GM13976 (cell line): ENCODE measurements at regions not wholly inside any gene's neighbourhood (a gene's known extent, or its start where the extent isn't known, plus 50 kb on each side); places are given as distances from the start of the nearest gene placed in this dataset.
"Not testable (repeated sequence)": the region's sequence is repeated elsewhere in the genome, so short reads cannot be mapped to it uniquely, and the experiment has no call there.

Experiments used
- DNase-seq: peaks from one replicate; pipeline ENCODE4 v3.0.0; 2012; ENCODE audit warnings: low spot score
- in situ Hi-C: fragments of 300-500 bp; cut with MboI; formaldehyde crosslinking; loops from one replicate; pipeline ENCODE4 v1.12.0; 2022; ENCODE audit warnings: low sequenced_read_pairs, mixed read lengths, inconsistent platforms; ENCODE audit not compliant: unreplicated experiment
- TF ChIP-seq, protein P1 (sequence below): IDR thresholded peaks from 2 replicates; pipeline ENCODE4 v1.5.1; 2012; ENCODE audit warnings: borderline replicate concordance, mild to moderate bottlenecking; ENCODE audit not compliant: insufficient read depth; ENCODE audit errors: extremely low read depth, missing control alignments, control extremely low read depth

- TF ChIP-seq, protein P1, sequence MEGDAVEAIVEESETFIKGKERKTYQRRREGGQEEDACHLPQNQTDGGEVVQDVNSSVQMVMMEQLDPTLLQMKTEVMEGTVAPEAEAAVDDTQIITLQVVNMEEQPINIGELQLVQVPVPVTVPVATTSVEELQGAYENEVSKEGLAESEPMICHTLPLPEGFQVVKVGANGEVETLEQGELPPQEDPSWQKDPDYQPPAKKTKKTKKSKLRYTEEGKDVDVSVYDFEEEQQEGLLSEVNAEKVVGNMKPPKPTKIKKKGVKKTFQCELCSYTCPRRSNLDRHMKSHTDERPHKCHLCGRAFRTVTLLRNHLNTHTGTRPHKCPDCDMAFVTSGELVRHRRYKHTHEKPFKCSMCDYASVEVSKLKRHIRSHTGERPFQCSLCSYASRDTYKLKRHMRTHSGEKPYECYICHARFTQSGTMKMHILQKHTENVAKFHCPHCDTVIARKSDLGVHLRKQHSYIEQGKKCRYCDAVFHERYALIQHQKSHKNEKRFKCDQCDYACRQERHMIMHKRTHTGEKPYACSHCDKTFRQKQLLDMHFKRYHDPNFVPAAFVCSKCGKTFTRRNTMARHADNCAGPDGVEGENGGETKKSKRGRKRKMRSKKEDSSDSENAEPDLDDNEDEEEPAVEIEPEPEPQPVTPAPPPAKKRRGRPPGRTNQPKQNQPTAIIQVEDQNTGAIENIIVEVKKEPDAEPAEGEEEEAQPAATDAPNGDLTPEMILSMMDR, result no peak
- in situ Hi-C loops, result no loop called here
- no peak for DNase-seq
Measured at GRCh38 chr6:26184367-26184891, 97.2 kb downstream of the HFE start.

DNA sequence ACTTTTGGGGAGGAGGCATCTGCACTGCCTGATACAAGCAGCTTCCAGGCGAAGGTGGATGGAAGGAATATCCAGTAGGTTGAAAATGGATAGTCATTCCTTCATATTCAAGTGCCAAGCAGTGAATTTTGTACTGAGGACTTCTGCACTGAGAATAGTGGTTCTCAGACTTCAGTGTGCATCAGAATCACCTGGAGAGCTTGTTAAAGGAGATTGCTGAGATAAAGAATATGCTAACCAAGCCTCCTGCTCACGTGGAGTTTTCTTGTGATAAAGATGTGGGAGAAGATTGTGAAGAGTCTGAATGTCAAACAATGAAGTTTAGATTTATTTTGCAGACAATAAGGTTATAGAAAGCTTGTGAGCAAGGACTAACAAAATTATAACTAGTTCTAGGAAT lies 97.8 kb downstream of the HFE start:
- TF ChIP-seq, protein P1, result no peak
- in situ Hi-C loops, result no loop called here
- DNase-seq, result no peak

- TF ChIP-seq, protein P1, result no peak
- DNase-seq, result no peak
- in situ Hi-C loops, result no loop called here
Measured at GRCh38 chr6:26185802-26186201, 98.6 kb downstream of the HFE start.

GRCh38 chr6:26186652-26187051 lies 99.4 kb downstream of the HFE start:
- in situ Hi-C loops, result no loop called here
- no peak for DNase-seq
- TF ChIP-seq, protein P1, result no peak

DNA sequence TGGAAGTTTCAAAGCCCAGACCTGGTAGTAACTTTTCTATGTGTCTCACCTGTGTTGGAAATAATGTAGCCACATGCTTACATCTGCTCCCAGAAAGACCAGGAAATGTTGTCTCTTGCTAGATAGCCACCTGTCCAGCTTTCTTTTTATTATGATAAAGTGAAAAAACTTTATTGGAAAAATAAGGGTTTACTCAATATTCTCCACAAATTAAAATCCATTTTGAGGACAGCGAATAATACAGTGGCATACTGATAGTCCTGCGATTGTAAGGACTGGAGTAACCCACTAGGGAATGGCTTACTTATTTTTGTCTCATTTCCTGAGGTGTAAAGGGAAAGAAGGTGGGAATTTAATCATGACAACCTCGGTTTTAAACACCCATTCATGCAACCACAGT lies 100.1 kb downstream of the HFE start:
- in situ Hi-C loops, result no loop called here
- DNase-seq, result no peak
- TF ChIP-seq, protein P1, result no peak

GRCh38 chr6:26187981-26188635 lies 100.9 kb downstream of the HFE start:
- DNase-seq, result no peak
- in situ Hi-C loops, result no loop called here
- TF ChIP-seq, protein P1, result no peak

DNA sequence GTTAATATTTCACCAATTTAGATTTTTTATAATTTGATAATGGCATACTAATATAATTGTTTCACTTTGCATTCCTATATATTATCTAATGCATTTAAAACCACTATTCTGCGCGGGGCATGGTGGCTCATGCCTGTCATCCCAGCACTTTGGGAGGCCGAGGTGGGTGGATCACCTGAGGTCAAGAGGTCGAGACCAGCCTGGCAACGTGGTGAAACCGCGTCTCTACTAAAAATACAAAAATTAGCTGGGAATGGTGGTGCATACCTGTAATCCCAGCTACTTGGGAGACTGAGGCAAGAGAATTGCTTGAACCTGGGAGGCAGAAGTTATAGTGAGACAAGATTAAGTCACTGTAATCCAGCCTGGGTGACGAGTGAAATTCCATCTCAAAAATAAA lies 104.3 kb downstream of the HFE start:
- not testable (repeated sequence) for DNase-seq
- in situ Hi-C loops, result loop anchor here (10.0 kb wide), 1 partner anchor 137 kb away; a partner anchor contains a TSS
